HG02870 (cell line): ENCODE measurements at regions not wholly inside any gene's neighbourhood (a gene's known extent, or its start where the extent isn't known, plus 50 kb on each side); places are given as distances from the start of the nearest gene placed in this dataset.
"Not testable (repeated sequence)": the region's sequence is repeated elsewhere in the genome, so short reads cannot be mapped to it uniquely, and the experiment has no call there.

Source experiments
- ATAC-seq: cut with Tn5 transposase; IDR thresholded peaks from one replicate; pipeline ENCODE4 v1.9.1; 2021; ENCODE audit warnings: mild to moderate bottlenecking, moderate library complexity; ENCODE audit not compliant: unreplicated experiment

GRCh38 chr2:226304308-226304707 lies 495.3 kb downstream of the IRS1 start:
- no peak for ATAC-seq

GRCh38 chr2:226303707-226304106 lies 495.9 kb downstream of the IRS1 start:
- ATAC-seq: no peak

- ATAC-seq: peak; percentile 87
These were observed 499.3 kb downstream of the IRS1 start for GRCh38 chr2:226300196-226300886.

GRCh38 chr2:226299771-226300170 lies 499.8 kb downstream of the IRS1 start:
- ATAC-seq: no peak

GRCh38 chr2:226295681-226296080 lies 503.9 kb downstream of the IRS1 start:
- no peak for ATAC-seq

- ATAC-seq: no peak
These were observed 504.5 kb downstream of the IRS1 start for GRCh38 chr2:226295123-226295522.

GRCh38 chr2:226291281-226291680 lies 508.3 kb downstream of the IRS1 start:
- not testable (repeated sequence) for ATAC-seq

- ATAC-seq: no peak
These were observed 512.7 kb downstream of the IRS1 start for GRCh38 chr2:226286916-226287315.

GRCh38 chr2:226283796-226284195 lies 515.8 kb downstream of the IRS1 start:
- no peak for ATAC-seq

GRCh38 chr2:226282151-226282550 lies 517.5 kb downstream of the IRS1 start:
- ATAC-seq: no peak

GRCh38 chr2:226280136-226280535 lies 519.5 kb downstream of the IRS1 start:
- not testable (repeated sequence) for ATAC-seq

- no peak for ATAC-seq
These were observed 524.4 kb downstream of the IRS1 start for GRCh38 chr2:226275215-226275614.

GRCh38 chr2:226274143-226274542 lies 525.5 kb downstream of the IRS1 start:
- no peak for ATAC-seq

- ATAC-seq: no peak
These were observed 526.2 kb downstream of the IRS1 start for GRCh38 chr2:226273440-226273839.

GRCh38 chr2:226272435-226272834 lies 527.2 kb downstream of the IRS1 start:
- no peak for ATAC-seq

- ATAC-seq: no peak
These were observed 529.1 kb downstream of the IRS1 start for GRCh38 chr2:226270285-226271058.

- ATAC-seq: no peak
These were observed 531.9 kb downstream of the IRS1 start for GRCh38 chr2:226267516-226268289.

GRCh38 chr2:226256709-226257376 lies 542.8 kb downstream of the IRS1 start:
- ATAC-seq: no peak

GRCh38 chr2:226256237-226256636 lies 543.4 kb downstream of the IRS1 start:
- ATAC-seq: no peak

GRCh38 chr2:226251661-226252060 lies 548.0 kb downstream of the IRS1 start:
- ATAC-seq: no peak
